ENCODE measurements at regions not wholly inside any gene's neighbourhood (a gene's known extent, or its start where the extent isn't known, plus 50 kb on each side); places are given as distances from the start of the nearest gene placed in this dataset.
A peak's percentile ranks its signal among the peaks of the same experiment; 100 is the strongest.
"Not testable (repeated sequence)": the region's sequence is repeated elsewhere in the genome, so short reads cannot be mapped to it uniquely, and the experiment has no call there.

DNA sequence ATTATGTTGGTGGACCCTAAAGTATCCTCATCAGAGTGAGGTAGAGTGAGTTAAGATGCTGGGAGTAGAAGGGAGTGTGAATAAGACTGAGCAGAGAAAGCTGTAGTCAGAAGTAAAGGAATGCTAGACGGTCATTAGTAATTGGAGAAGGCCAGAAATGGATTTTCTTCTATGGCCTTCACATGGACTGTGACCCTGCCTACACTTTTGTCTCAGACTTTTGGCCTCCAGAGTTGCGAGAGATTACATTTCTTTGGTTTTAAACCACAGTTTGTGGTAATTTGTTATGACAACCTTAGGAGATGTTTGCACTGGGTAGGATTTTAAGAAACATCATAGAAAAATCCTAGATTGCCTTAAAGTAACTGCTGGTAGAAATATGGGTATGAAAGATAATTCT is 1267.7 kb upstream of the TMEFF2 start:
- no peaks in the 10 kb centered on the region for H3K27me3 ChIP-seq (ENCODE audit: insufficient read depth, low read depth, severe bottlenecking)
- no peak for DNase-seq
- no peak overlapping the region for H3K27ac ChIP-seq
- H3K36me3 ChIP-seq: no peaks in the 10 kb centered on the region
- TF ChIP-seq, protein P1, sequence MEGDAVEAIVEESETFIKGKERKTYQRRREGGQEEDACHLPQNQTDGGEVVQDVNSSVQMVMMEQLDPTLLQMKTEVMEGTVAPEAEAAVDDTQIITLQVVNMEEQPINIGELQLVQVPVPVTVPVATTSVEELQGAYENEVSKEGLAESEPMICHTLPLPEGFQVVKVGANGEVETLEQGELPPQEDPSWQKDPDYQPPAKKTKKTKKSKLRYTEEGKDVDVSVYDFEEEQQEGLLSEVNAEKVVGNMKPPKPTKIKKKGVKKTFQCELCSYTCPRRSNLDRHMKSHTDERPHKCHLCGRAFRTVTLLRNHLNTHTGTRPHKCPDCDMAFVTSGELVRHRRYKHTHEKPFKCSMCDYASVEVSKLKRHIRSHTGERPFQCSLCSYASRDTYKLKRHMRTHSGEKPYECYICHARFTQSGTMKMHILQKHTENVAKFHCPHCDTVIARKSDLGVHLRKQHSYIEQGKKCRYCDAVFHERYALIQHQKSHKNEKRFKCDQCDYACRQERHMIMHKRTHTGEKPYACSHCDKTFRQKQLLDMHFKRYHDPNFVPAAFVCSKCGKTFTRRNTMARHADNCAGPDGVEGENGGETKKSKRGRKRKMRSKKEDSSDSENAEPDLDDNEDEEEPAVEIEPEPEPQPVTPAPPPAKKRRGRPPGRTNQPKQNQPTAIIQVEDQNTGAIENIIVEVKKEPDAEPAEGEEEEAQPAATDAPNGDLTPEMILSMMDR (IDR thresholded peaks at IDR 0.05; ENCODE audit: low read depth, low read length): no peak
- no peak overlapping the region for H3K4me3 ChIP-seq (ENCODE audit: low read depth, low read length)
- H3K9me3 ChIP-seq (ENCODE audit: severe bottlenecking): no peaks in the 10 kb centered on the region

DNA sequence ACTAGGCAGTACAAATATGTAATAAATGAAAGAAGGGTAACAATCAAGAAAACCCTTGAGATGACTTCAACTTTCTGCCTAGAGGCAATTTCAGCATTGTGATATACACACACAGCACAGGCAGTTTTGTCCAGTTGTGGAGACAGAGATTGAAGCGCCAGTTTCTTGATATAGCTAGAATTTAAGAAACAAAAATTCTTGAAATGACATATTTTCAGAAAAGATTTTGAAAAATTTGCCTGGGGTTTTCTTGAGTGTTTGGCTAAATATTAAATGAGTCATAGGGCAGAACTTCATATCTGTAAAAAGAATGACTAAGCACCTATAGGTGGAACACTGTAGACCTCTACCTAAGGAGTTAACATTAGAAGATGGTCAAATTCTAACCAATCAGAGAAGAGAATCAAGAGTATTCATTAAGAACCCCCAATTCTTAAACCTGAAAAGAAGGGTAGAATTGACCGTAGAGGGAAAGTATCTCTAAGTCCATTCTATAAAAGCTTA is 1266.8 kb upstream of the TMEFF2 start:
- Histone ChIP-seq H3K27ac (no peak overlapping the region), H3K36me3 (no peaks in the 10 kb centered on the region), H3K27me3 (ENCODE audit: insufficient read depth, low read depth, severe bottlenecking) (no peaks in the 10 kb centered on the region), H3K4me3 (ENCODE audit: low read depth, low read length) (no peak overlapping the region), H3K9me3 (ENCODE audit: severe bottlenecking) (no peaks in the 10 kb centered on the region)
- TF ChIP-seq, protein P1 (IDR thresholded peaks at IDR 0.05; ENCODE audit: low read depth, low read length): no peak
- DNase-seq: no peak

DNA sequence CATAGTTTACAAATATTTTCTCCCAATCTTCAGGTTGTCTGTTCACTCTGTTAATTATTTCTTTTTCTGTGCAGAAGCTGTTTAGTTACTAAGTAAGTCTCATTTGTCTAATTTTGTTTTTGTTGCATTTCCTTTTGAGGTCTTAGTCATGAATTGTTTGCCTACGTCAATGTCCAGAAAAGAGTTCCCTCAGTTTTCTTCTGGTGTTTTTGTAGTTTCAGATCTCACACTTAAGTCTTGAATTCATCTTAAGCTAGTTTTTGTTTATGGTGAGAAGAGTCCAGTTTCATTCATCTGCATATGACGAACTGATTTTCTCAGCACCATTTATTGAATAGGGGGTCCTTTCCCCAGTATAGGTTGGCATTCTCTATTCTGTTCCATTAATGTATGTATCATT is 1252.2 kb upstream of the TMEFF2 start:
- no peaks in the 10 kb centered on the region for H3K27me3 ChIP-seq (ENCODE audit: insufficient read depth, low read depth, severe bottlenecking)
- H3K36me3 ChIP-seq: no peaks in the 10 kb centered on the region
- H3K9me3 ChIP-seq (ENCODE audit: severe bottlenecking): no peaks in the 10 kb centered on the region
- TF ChIP-seq, protein P1 (IDR thresholded peaks at IDR 0.05; ENCODE audit: low read depth, low read length): no peak
- H3K27ac ChIP-seq: no peak overlapping the region
- no peak overlapping the region for H3K4me3 ChIP-seq (ENCODE audit: low read depth, low read length)
- no peak for DNase-seq

DNA sequence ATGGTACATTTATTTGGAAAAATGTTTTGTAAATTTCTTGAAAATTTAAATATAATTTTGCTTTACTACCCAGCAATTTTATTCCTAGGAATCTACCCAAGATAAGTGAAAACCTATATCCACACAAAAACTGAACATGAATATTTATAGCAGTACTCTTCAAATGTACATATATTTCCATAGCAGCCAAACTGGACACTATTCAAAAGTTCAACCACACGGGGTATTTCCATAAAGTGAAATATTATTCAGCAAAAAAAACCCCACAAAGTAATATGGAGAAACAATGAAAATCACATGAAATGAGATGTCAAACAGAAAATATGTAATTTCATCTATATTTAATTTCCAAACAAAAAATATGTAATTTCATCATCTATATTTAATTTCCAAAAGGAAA is 1247.6 kb upstream of the TMEFF2 start:
- Histone ChIP-seq H3K9me3 (ENCODE audit: severe bottlenecking) (no peaks in the 10 kb centered on the region), H3K27ac (no peak overlapping the region), H3K36me3 (no peaks in the 10 kb centered on the region), H3K4me3 (ENCODE audit: low read depth, low read length) (no peak overlapping the region), H3K27me3 (ENCODE audit: insufficient read depth, low read depth, severe bottlenecking) (no peaks in the 10 kb centered on the region)
- no peak for DNase-seq
- TF ChIP-seq, protein P1 (IDR thresholded peaks at IDR 0.05; ENCODE audit: low read depth, low read length): no peak

DNA sequence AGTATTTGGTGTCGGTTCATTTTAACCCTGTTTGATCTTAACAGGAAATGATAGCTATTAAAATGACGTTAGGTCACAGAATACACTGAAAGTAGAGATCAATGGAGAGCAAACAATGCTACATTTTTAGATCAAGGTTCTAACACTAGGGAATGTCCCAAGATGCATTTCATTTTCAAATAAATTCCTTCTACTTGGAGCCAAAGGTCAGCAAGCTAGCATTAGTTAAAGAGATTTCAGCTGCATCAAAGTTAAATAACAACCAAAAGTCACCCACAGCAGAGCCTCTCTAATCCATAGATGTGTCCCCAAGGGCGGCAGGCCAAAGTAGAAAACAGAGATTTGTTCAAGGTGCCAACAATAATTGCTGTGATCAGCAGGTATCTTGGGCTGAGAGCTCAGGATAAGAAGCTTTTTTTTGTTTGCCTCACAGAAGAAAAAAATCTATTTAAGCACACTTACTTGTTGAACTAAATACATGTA is 1233.6 kb upstream of the TMEFF2 start:
- H3K9me3 ChIP-seq (ENCODE audit: severe bottlenecking): no peaks in the 10 kb centered on the region
- no peaks in the 10 kb centered on the region for H3K36me3 ChIP-seq
- no peak overlapping the region for H3K27ac ChIP-seq
- H3K4me3 ChIP-seq (ENCODE audit: low read depth, low read length): no peak overlapping the region
- H3K27me3 ChIP-seq (ENCODE audit: insufficient read depth, low read depth, severe bottlenecking): no peaks in the 10 kb centered on the region
- TF ChIP-seq, protein P1 (IDR thresholded peaks at IDR 0.05; ENCODE audit: low read depth, low read length): no peak
- peak; percentile 16 for DNase-seq

DNA sequence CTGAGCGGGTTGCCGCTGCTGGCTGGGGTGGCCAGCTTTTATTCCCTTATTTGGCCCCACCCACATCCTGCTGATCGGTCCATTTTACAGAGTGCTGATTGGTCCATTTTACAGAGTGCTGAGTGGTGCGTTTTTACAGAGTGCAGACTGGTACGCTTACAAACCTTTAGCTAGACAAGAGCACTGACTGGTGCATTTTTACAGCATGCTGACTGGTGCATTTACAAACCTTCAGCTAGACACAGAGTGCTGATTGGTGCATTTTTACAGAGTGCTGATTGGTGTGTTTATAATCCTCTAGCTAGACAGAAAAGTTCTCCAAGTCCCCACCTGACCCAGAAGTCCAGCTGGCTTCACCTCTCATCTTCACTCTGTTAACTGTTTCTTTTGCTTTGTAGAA is 1217.6 kb upstream of the TMEFF2 start:
- H3K9me3 ChIP-seq (ENCODE audit: severe bottlenecking); H3K27me3 ChIP-seq (ENCODE audit: insufficient read depth, low read depth, severe bottlenecking); H3K36me3 ChIP-seq; DNase-seq; H3K27ac ChIP-seq; H3K4me3 ChIP-seq (ENCODE audit: low read depth, low read length): not testable (repeated sequence)

All from WERI-Rb-1 (cell line).